ENCODE measurements at regions not wholly inside any gene's neighbourhood (a gene's known extent, or its start where the extent isn't known, plus 50 kb on each side); places are given as distances from the start of the nearest gene placed in this dataset.

DNA sequence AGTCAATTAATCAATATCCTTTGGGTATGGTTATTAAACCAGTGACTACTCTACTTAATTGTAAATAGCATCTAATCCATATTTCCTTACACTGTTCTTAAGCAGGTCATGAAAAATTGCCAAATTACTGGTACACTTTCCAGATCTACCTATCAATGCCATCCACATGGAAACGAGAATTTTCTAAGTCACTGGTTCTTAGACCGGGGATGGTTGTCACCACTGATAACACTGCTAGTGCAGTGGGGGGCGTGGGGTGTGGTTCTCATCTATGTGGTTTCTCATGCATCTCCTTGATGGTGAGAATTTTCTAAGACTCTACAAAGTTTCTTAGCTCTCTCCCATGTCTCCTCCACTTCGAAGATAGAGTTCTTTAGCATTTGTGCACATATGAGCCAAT, 63.7 kb upstream of the COG2 start:
- no peak overlapping the region for H3K4me3 Mint-ChIP-seq
- no peak for DNase-seq (ENCODE audit: low spot score in 2 of 2, unreplicated experiment in 2 of 2)
- no peaks in the 10 kb centered on the region for H3K4me1 Mint-ChIP-seq
- H3K27ac Mint-ChIP-seq = no peak overlapping the region
- H3K27me3 Mint-ChIP-seq (ENCODE audit: low read depth) = peaks cover 64% of the 10 kb centered on the region
- TF ChIP-seq, protein P1, sequence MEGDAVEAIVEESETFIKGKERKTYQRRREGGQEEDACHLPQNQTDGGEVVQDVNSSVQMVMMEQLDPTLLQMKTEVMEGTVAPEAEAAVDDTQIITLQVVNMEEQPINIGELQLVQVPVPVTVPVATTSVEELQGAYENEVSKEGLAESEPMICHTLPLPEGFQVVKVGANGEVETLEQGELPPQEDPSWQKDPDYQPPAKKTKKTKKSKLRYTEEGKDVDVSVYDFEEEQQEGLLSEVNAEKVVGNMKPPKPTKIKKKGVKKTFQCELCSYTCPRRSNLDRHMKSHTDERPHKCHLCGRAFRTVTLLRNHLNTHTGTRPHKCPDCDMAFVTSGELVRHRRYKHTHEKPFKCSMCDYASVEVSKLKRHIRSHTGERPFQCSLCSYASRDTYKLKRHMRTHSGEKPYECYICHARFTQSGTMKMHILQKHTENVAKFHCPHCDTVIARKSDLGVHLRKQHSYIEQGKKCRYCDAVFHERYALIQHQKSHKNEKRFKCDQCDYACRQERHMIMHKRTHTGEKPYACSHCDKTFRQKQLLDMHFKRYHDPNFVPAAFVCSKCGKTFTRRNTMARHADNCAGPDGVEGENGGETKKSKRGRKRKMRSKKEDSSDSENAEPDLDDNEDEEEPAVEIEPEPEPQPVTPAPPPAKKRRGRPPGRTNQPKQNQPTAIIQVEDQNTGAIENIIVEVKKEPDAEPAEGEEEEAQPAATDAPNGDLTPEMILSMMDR (IDR thresholded peaks at IDR 0.05; ENCODE audit: unreplicated experiment) = no peak
- peaks cover 6% of the 10 kb centered on the region for H3K9me3 Mint-ChIP-seq
- no peaks in the 10 kb centered on the region for H3K36me3 Mint-ChIP-seq

DNA sequence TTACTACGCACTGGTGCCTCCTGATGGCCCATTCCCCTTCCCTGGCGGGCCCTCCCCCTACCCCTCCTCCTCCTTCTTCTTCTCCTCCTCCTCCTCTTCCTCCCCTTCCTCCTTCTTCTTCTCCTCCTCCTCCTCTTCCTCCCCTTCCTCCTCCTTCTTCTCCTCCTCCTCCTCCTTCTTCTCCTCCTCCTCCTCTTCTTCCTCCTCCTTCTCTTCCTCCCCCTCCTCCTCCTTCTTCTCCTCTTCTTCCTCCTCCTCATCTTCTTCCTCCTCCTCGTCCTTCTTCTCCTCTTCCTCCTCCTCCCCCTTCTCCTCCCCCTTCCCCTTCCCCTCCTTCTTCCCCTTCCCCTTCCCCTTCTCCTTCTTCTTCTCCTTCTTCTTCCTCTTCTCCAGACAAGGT, 64.7 kb upstream of the COG2 start:
- Mint-ChIP-seq H3K36me3 (no peaks in the 10 kb centered on the region), H3K4me3 (no peak overlapping the region), H3K9me3 (peaks cover 6% of the 10 kb centered on the region), H3K27me3 (ENCODE audit: low read depth) (peaks cover 58% of the 10 kb centered on the region), H3K4me1 (peaks cover 4% of the 10 kb centered on the region), H3K27ac (no peak overlapping the region)
- TF ChIP-seq, protein P1 (IDR thresholded peaks at IDR 0.05; ENCODE audit: unreplicated experiment) = no peak
- no peak for DNase-seq (ENCODE audit: low spot score in 2 of 2, unreplicated experiment in 2 of 2)

DNA sequence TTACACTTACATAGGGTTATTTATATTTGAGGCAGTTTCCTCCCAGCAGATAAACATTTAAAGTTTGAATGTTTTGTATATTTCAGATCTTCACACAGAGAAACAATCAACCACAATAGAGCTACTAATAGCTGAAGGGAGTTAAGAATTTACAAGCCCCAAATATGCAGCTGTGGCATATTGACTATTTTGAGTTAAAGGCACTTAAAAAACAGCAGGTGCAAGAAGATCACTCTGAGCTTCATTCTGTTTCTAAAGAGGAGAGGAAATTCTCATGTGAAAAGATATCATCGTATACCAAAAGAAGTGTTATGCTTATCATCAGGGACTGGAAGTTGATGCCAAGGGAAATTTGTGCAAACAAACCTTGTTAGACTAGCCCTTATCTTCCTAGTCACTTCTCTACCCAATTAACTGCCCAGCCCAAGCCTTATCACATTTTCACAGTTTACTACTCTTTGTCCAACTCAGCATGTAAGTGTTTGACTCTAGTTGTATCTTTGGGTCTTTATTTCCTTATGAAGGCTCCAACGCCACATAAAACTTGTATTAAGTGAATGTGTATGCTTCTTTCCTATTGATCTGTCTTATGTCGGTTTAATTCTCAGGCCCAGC, 66.3 kb upstream of the COG2 start:
- TF ChIP-seq, protein P1 (IDR thresholded peaks at IDR 0.05; ENCODE audit: unreplicated experiment) = no peak
- no peaks in the 10 kb centered on the region for H3K36me3 Mint-ChIP-seq
- H3K27ac Mint-ChIP-seq = no peak overlapping the region
- H3K4me3 Mint-ChIP-seq = no peak overlapping the region
- no peak for DNase-seq (ENCODE audit: low spot score in 2 of 2, unreplicated experiment in 2 of 2)
- peaks cover 46% of the 10 kb centered on the region for H3K27me3 Mint-ChIP-seq (ENCODE audit: low read depth)
- H3K4me1 Mint-ChIP-seq = peaks cover 8% of the 10 kb centered on the region
- H3K9me3 Mint-ChIP-seq = no peaks in the 10 kb centered on the region

DNA sequence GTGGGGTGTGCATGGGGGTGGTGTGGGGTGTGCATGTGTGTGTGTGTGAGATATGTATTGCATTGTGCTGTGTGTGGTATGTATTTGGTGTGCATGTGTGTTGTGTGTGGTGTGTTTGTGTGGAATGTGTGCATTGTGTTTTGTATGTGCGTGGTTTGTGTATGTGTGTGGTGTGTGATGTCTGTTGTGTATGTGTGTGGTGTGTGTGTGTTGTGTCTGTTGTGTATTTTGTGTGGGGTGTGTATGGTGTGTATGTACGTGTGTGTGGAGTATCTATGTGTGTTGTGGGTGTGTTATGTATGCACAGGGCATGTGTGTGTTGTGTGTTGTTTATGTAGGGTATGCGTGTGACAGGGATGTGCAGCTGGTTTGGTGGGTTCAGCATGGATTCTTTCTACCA, 67.8 kb upstream of the COG2 start:
- no peak for DNase-seq (ENCODE audit: low spot score in 2 of 2, unreplicated experiment in 2 of 2)
- Mint-ChIP-seq H3K4me3 (no peak overlapping the region), H3K4me1 (peaks cover 8% of the 10 kb centered on the region), H3K9me3 (no peaks in the 10 kb centered on the region), H3K27me3 (ENCODE audit: low read depth) (peaks cover 51% of the 10 kb centered on the region), H3K27ac (no peak overlapping the region), H3K36me3 (no peaks in the 10 kb centered on the region)
- TF ChIP-seq, protein P1 (IDR thresholded peaks at IDR 0.05; ENCODE audit: unreplicated experiment) = no peak

DNA sequence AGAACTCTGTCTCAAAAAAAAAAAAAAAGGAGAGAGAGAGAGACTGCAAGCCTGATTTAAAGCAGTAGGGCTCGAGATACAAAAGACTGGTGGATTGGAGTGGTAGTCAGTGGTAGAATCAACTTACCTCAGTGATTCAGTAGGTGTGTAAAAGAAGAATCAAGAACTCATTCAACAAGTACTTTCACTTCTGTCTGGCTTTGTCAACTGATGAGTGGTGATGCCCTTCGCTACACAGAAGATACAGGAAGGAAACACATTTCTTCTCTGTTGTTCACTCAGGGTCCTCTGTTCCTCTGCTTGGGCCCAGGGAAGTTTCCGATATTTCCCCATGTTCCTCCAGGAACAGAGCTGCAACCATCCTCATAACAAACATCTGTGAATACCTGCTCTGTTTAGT, 68.6 kb upstream of the COG2 start:
- TF ChIP-seq, protein P1 (IDR thresholded peaks at IDR 0.05; ENCODE audit: unreplicated experiment) = no peak
- no peaks in the 10 kb centered on the region for H3K9me3 Mint-ChIP-seq
- peaks cover 47% of the 10 kb centered on the region for H3K27me3 Mint-ChIP-seq (ENCODE audit: low read depth)
- H3K27ac Mint-ChIP-seq = no peak overlapping the region
- DNase-seq (ENCODE audit: low spot score in 2 of 2, unreplicated experiment in 2 of 2) = no peak
- no peak overlapping the region for H3K4me3 Mint-ChIP-seq
- H3K4me1 Mint-ChIP-seq = peaks cover 8% of the 10 kb centered on the region
- no peaks in the 10 kb centered on the region for H3K36me3 Mint-ChIP-seq

All from mesothelial cell of epicardium (in vitro differentiated cells).